Lung (tissue), 11 donors: ENCODE measurements at regions not wholly inside any gene's neighbourhood (a gene's known extent, or its start where the extent isn't known, plus 50 kb on each side); places are given as distances from the start of the nearest gene placed in this dataset.

Experiments used
- ATAC-seq: fragments of 200-7000 bp; cut with Tn5 transposase; one replicate; pipeline ENCODE4 v1.9.1; 2020; ENCODE audit warnings: moderate number of reproducible peaks; ENCODE audit not compliant: insufficient read depth, low FRiP score
- DNase-seq, 3 donors: peaks; one replicate each; pipeline ENCODE4 v3.0.0-alpha.2; 2013 to 2017
- H3K27ac ChIP-seq, 2 donors: one replicate each; pipeline ENCODE4 v1.5.1; 2013; ENCODE audit warnings: mild to moderate bottlenecking in 2 of 2, moderate library complexity in 2 of 2, control low read depth in 1 of 2, inconsistent platforms in 1 of 2, low read depth in 1 of 2, low read length in 1 of 2
- H3K27me3 ChIP-seq, 3 donors: one replicate each; pipeline ENCODE4 v1.5.1; 2013; ENCODE audit warnings: low read length in 2 of 3; ENCODE audit not compliant: control insufficient read depth in 3 of 3, insufficient read depth in 3 of 3
- H3K36me3 ChIP-seq, 4 donors: one replicate each; pipeline ENCODE4 v1.5.1; 2013; ENCODE audit warnings: low read length in 4 of 4, mild to moderate bottlenecking in 1 of 4, moderate library complexity in 1 of 4; ENCODE audit not compliant: control insufficient read depth in 4 of 4, insufficient read depth in 4 of 4
- H3K4me1 ChIP-seq, 5 donors: one replicate each; pipeline ENCODE4 v1.5.1; 2013; ENCODE audit warnings: low read length in 5 of 5, mild to moderate bottlenecking in 2 of 5, moderate library complexity in 1 of 5; ENCODE audit not compliant: control insufficient read depth in 5 of 5, insufficient read depth in 5 of 5
- H3K4me3 ChIP-seq: one replicate; pipeline ENCODE4 v1.5.1; 2013; ENCODE audit warnings: mild to moderate bottlenecking, control low read depth, moderate library complexity
- H3K9ac ChIP-seq, 2 donors: one replicate each; pipeline ENCODE4 v1.5.1; 2013; ENCODE audit warnings: low read length in 2 of 2, control low read depth in 1 of 2; ENCODE audit not compliant: insufficient read depth in 1 of 2
- H3K9me3 ChIP-seq, 4 donors: one replicate each; pipeline ENCODE4 v1.5.1; 2013; ENCODE audit warnings: low read length in 3 of 4, mild to moderate bottlenecking in 1 of 4, moderate library complexity in 1 of 4; ENCODE audit not compliant: control insufficient read depth in 4 of 4, insufficient read depth in 3 of 4
- CTCF ChIP-seq: IDR thresholded peaks from 2 replicates; pipeline ENCODE4 v1.5.1; 2012; ENCODE audit warnings: mild to moderate bottlenecking; ENCODE audit errors: control extremely low read depth, extremely low read depth
- WGBS, 2 donors: extraction: QIAGEN DNeasy Blood & Tissue Kit; methylation state at CpG; one replicate each; pipeline ENCODE4 v1.1.7; 2013; 5-methylcytosine and 5-hydroxymethylcytosine counted together
- donor health status: control.
- donor health status: control.
- donor health status: Bipolar disorder and iron deficiency.
- donor health status: healthy.
- donor health status: DM: yes; HTN: yes; CAD: no.

DNA sequence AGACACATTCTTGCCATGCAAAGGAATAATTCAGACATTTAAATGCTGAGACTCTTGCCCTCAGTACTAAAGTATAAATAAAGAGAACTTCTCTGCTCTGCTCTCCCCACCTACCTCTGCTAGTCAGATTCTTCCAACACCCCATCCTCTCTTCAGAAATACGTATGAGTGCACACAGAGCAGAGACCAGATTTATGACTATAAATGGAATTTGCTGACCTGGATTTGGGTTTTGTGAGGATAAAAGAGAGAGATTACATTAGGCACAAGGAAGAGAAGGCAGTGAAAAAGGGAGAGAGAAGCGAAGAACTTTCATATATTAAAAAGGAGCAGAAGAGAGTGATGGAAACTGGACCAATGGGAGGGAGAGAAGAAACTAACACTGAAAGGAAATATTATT is 87.6 kb upstream of the EXOC1L start:
- H3K4me1 ChIP-seq = no peaks in the 10 kb centered on the region
- H3K4me3 ChIP-seq = no peak overlapping the region
- ATAC-seq (no peak), DNase-seq (no peak)
- no peaks in the 10 kb centered on the region for H3K27me3 ChIP-seq
- no peaks in the 10 kb centered on the region for H3K36me3 ChIP-seq
- WGBS, 2 donors = 87 to 89% methylated on average over 2 of the region's 2 CpGs
- no peak overlapping the region for H3K9ac ChIP-seq
- peaks cover 0 to 2% (median 0%) of the 10 kb centered on the region in 4 donors for H3K9me3 ChIP-seq
- TF ChIP-seq CTCF = no peak
- H3K27ac ChIP-seq = no peak overlapping the region

DNA sequence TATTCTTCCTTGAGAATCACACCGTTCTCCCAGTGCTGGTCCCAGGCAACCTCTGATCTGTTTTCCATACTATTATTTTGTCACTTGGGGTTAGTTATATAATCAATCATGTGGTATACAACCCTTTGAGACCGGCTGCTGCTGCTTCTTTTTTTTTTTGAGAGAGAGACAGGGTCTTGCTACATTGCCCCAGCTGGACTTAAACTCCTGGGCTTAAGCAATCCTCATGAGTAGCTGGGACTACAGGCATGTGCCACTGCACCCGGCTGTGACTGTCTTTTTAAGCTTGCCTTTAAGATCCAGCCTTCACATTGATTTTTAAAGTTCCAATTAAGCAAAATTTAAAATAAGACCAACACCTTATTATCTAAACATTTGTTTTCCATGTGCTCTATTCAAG is 86.7 kb upstream of the EXOC1L start:
- no peaks in the 10 kb centered on the region for H3K4me1 ChIP-seq
- no peaks in the 10 kb centered on the region for H3K9me3 ChIP-seq
- H3K4me3 ChIP-seq = no peak overlapping the region
- H3K27me3 ChIP-seq = peaks cover 0 to 1% (median 0%) of the 10 kb centered on the region in 3 donors
- no peak overlapping the region for H3K27ac ChIP-seq
- TF ChIP-seq CTCF = no peak
- ATAC-seq = no peak
- H3K36me3 ChIP-seq = no peaks in the 10 kb centered on the region
- H3K9ac ChIP-seq = no peak overlapping the region
- WGBS, 2 donors = 50 to 74% methylated on average over 3 of the region's 3 CpGs
- no peak for DNase-seq

- DNase-seq = peak in 1 of 3 donors; percentile 10
- no peaks in the 10 kb centered on the region for H3K36me3 ChIP-seq
- no peak overlapping the region for H3K9ac ChIP-seq
- peaks cover 0 to 2% (median 0%) of the 10 kb centered on the region in 3 donors for H3K27me3 ChIP-seq
- H3K4me3 ChIP-seq = no peak overlapping the region
- WGBS, 2 donors = 36 to 60% methylated on average over 2 of the region's 2 CpGs
- peak; percentile 76 for ATAC-seq
- no peaks in the 10 kb centered on the region for H3K4me1 ChIP-seq
- H3K27ac ChIP-seq = no peak overlapping the region
- H3K9me3 ChIP-seq = no peaks in the 10 kb centered on the region
- no peak for TF ChIP-seq CTCF
Observed at GRCh38 chr4:55733932-55734331, 85.7 kb upstream of the EXOC1L start.

DNA sequence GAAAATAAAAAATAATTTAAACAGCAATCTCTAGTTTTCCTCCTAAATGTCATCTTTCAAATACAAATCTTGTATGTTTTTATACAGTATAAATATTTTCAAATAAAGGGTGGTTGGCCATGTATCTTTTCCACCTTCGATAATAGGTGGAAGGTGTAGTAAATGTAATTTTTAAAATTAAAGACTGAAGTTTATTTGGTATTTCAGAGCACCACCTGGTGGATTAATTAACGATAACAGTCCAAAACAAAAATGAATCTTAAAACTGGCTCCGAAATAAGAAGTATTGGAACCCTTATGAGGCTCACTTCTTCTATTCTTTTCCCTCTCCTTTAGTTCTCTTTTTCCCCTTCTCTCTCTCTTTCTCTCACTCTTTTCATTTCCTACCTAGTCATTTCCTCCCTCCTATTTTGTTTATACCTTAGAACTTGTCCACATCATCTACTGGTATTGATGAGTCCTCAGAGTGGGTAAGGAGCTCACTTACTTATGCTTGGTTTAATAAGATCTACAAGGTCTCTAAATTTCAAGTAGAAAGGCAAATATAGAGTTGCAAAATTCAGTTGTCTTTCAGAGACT is 82.9 kb upstream of the EXOC1L start:
- H3K36me3 ChIP-seq = no peaks in the 10 kb centered on the region
- no peak overlapping the region for H3K4me3 ChIP-seq
- TF ChIP-seq CTCF = no peak
- 23 to 26% methylated on average over 3 of the region's 3 CpGs for WGBS, 2 donors
- H3K9me3 ChIP-seq = no peaks in the 10 kb centered on the region
- no peaks in the 10 kb centered on the region for H3K4me1 ChIP-seq
- H3K27ac ChIP-seq = no peak overlapping the region
- peaks cover 0 to 2% (median 0%) of the 10 kb centered on the region in 3 donors for H3K27me3 ChIP-seq
- no peak overlapping the region for H3K9ac ChIP-seq
- DNase-seq (peak in 2 of 3 donors; percentile 1 to 13), ATAC-seq (no peak)
